ENCODE measurements at regions not wholly inside any gene's neighbourhood (a gene's known extent, or its start where the extent isn't known, plus 50 kb on each side); places are given as distances from the start of the nearest gene placed in this dataset.

DNA sequence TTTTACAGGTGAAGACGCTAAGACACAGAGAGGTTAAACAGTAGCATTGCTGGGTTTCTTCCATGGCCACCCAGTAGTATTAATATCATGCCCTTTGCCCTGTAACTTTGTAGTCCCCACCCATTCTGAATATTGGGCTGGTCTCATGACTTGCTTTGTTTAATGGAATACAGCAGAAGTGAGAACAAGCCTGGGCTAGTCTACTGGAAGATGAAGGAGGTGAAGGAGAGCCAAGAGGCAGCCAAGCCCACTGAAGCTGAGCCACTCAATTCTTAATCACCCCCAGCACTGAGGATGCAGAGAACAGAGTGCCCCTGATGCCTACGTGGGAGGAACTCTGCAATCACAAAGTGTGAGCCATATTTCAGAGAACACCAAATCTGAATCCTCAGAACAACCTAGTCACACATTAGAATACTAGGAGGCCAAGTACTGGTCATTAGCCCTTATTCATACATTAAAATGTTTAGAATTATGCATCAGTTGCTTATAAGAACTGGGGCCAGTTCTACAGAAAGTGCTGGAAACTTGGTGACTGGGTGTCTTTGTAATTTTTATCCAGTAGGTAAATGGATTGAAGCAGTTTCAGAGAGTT, 202.5 kb upstream of the ADRA1D start:
- TF ChIP-seq RAD21 (conservative IDR thresholded peaks at IDR 0.05): no peak
- TF ChIP-seq, protein P1, sequence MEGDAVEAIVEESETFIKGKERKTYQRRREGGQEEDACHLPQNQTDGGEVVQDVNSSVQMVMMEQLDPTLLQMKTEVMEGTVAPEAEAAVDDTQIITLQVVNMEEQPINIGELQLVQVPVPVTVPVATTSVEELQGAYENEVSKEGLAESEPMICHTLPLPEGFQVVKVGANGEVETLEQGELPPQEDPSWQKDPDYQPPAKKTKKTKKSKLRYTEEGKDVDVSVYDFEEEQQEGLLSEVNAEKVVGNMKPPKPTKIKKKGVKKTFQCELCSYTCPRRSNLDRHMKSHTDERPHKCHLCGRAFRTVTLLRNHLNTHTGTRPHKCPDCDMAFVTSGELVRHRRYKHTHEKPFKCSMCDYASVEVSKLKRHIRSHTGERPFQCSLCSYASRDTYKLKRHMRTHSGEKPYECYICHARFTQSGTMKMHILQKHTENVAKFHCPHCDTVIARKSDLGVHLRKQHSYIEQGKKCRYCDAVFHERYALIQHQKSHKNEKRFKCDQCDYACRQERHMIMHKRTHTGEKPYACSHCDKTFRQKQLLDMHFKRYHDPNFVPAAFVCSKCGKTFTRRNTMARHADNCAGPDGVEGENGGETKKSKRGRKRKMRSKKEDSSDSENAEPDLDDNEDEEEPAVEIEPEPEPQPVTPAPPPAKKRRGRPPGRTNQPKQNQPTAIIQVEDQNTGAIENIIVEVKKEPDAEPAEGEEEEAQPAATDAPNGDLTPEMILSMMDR (IDR thresholded peaks at IDR 0.05; ENCODE audit: poor library complexity, severe bottlenecking): no peak
- TF ChIP-seq, protein P2, sequence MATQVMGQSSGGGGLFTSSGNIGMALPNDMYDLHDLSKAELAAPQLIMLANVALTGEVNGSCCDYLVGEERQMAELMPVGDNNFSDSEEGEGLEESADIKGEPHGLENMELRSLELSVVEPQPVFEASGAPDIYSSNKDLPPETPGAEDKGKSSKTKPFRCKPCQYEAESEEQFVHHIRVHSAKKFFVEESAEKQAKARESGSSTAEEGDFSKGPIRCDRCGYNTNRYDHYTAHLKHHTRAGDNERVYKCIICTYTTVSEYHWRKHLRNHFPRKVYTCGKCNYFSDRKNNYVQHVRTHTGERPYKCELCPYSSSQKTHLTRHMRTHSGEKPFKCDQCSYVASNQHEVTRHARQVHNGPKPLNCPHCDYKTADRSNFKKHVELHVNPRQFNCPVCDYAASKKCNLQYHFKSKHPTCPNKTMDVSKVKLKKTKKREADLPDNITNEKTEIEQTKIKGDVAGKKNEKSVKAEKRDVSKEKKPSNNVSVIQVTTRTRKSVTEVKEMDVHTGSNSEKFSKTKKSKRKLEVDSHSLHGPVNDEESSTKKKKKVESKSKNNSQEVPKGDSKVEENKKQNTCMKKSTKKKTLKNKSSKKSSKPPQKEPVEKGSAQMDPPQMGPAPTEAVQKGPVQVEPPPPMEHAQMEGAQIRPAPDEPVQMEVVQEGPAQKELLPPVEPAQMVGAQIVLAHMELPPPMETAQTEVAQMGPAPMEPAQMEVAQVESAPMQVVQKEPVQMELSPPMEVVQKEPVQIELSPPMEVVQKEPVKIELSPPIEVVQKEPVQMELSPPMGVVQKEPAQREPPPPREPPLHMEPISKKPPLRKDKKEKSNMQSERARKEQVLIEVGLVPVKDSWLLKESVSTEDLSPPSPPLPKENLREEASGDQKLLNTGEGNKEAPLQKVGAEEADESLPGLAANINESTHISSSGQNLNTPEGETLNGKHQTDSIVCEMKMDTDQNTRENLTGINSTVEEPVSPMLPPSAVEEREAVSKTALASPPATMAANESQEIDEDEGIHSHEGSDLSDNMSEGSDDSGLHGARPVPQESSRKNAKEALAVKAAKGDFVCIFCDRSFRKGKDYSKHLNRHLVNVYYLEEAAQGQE (IDR thresholded peaks at IDR 0.05; ENCODE audit: borderline replicate concordance): no peak
